DMS 273 (cell line): ENCODE measurements at regions not wholly inside any gene's neighbourhood (a gene's known extent, or its start where the extent isn't known, plus 50 kb on each side); places are given as distances from the start of the nearest gene placed in this dataset.
A peak's percentile ranks its signal among the peaks of the same experiment; 100 is the strongest.

Experiments used
- DNase-seq: peaks from one replicate; lab custom pipeline; 2025; ENCODE audit not compliant: unreplicated experiment; lab: John Stamatoyannopoulos, UW

- no peak for DNase-seq
Observed at GRCh38 chr7:22627136-22627535, 99.9 kb upstream of the IL6 start.

DNA sequence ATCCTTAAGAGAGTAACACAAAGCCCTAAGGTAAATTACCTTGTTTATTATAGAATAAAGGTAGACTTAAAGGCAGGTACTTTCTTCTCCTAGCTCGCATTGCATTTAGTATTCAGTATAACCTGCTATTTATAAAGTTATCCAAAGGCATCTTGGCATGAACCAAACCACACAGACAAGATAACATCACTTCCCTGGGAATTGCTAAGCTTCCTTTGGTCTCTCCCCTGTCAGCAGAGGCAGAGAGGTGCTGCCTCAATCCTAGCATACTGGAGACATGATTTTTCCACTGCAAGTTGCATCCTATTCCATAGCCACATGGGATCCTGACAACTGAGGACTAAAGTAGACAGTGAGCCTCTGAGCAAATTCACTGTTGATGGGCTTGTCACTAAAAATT, 101.7 kb upstream of the IL6 start:
- no peak for DNase-seq

- DNase-seq = no peak
Observed at GRCh38 chr7:22624781-22625180, 102.2 kb upstream of the IL6 start.

DNA sequence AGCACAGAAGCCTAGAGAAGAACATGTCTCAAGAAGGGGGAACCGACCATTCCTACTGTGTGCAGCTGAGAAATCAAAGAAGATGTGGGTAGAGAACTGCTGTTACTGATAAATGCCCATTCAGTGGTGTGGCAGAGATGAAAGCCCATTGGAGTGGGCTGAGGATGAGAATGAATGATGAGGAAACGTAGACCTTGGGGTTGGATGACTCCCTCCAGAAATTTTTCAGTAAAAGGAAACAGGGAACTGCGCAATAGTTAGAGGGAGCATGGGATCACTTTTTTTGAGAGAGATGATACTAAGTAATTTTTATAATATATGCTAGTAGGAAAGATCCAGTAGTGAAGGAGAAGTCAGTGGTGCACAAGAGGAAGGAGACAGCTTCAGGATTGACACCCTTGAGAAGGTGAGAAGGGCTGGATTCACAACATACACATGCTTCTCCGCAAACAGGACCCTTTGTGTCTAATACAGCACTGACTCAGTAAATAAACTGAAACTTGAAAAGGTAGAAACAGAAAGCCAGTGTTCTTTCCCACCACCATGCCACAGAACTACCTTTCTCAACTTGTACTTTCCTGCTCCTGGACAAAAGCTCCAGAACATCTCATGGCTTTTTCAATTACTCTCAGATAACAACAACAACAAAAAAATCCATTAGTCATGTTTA, 104.7 kb upstream of the IL6 start:
- no peak for DNase-seq

GRCh38 chr7:22618528-22618927, 108.5 kb upstream of the IL6 start:
- DNase-seq = no peak

GRCh38 chr7:22617166-22617565, 109.8 kb upstream of the IL6 start:
- DNase-seq = no peak

DNA sequence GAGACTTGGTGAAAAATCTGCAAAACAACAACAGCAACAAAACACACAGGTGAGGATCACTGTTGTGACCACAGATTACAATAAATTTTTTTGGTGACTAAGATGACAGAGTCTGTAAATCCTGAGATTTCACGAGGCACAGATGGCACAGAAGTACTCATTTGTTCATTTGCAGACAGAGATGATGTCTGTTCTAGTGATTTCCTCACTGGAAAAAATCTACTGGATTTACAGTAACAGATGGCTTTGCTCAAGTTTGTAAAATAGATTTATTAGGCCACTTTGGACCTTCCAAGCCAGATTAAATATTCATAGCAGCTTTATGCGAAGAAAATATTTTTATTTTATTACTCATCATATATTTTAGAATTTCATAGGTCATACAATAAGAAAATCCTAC, 113.5 kb upstream of the IL6 start:
- no peak for DNase-seq

GRCh38 chr7:22612776-22613175, 112.8 kb upstream of the STEAP1B start:
- DNase-seq = no peak

DNA sequence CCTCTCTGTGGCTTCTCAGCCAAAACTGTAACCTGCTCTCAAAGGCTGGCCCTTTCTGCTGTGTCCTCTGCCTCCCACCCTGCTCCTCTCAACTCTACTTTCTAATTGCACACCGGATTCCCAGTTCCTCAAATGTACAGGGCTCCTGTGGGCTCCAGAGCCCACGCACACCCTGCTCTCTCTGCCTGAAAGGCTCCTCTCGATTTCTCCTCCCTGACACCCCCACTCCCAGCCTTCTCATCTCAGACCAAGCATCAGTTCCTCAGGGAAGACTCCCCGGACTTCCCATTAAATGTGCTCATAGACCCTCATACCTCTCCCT, 111.7 kb upstream of the STEAP1B start:
- no peak for DNase-seq

- DNase-seq = no peak
Observed at GRCh38 chr7:22610951-22611757, 111.2 kb upstream of the STEAP1B start.

DNA sequence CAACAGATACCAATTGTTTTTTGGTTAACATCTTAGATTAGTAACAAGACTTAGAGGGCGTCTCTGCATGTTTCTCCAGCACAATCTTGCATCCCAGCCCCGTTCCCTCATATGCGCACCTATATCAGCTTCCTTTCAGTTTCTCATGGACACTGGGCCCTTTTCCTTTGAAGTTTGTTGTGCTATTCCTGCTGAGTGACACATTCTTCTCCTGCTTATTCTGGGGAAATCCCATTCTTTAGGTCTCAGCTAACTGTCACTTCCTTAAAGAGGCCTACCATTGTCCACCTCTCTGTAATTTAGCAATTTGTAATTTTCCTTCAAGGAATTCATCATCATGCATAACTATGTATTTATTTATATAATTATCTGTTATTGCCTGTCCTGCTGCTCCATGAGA, 110.3 kb upstream of the STEAP1B start:
- no peak for DNase-seq

- DNase-seq = peak; percentile 49
Observed at GRCh38 chr7:22607180-22607579, 107.2 kb upstream of the STEAP1B start.

- DNase-seq = no peak
Observed at GRCh38 chr7:22604246-22604645, 104.3 kb upstream of the STEAP1B start.

DNA sequence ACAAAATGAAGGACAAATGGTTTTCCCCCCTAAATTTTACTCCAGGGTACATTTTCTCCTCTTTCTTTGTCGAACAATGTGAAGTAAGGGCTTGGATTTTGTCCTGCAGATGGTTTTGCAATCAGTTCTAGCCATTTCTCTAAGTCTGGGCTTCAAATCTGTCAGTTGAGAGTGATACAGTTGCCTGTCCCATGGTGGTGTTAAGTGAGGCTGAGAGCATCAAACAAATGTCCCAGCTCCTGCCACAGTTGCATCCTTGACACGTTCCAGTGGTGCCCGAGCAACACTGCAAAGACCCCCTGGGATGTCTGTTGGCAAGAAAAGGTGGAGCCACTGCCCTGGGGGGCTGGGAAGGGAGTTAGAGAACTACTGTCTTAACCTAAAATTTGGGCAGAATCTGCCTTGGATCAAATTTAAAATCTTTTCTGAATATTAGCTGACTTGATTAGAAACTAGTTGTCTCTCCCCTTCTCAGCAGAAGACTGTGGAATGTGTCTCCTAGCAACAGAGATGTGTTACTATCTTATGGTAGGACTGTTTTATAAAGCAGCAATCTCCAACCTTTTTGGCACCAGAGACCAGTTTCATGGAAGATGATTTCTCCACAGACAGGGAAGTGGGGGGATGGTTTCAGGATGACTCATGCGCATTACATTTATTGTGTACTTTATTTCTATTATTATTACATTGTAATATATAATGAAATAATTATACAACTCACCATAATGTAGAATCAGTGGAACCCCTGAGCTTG, 102.0 kb upstream of the STEAP1B start:
- DNase-seq = peak; percentile 16

DNA sequence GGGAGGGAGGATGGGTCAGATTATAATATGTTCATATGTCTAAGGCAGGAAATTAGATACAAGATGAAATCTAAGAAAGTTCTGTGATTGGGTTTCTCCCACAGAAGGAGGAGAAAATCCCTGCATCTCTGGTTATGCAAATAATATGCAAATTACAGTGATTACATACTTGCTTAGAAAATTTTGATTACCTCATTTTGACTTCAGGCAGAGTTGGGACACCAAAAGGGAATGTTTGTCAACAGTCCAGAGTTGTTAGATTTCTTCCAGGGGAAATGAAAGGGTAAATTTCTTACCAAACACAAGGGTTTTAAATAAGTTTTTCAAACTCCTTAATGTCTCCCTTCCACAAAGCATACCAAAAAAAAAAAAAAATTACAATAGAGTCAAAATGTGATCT, 101.4 kb upstream of the STEAP1B start:
- DNase-seq = no peak

DNA sequence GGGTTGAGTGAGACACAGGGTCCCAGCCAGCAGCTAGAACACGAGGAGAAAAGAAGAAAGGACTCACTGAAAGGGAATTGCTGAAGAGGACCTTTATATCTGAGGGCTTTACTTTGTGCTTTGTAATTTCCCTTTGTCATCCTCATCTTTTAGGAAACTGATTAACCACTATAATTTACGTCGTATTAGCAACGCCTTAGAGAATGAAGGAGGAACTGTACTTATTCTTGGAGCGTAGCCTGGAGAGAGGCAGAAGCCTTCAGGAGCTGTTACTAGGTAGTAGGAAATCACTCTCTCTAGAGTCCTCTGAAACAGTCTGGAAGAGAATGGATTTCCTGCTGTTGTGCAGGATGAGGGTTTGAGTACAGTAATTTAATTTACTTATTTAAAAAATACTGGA, 101.0 kb upstream of the STEAP1B start:
- DNase-seq = no peak

DNA sequence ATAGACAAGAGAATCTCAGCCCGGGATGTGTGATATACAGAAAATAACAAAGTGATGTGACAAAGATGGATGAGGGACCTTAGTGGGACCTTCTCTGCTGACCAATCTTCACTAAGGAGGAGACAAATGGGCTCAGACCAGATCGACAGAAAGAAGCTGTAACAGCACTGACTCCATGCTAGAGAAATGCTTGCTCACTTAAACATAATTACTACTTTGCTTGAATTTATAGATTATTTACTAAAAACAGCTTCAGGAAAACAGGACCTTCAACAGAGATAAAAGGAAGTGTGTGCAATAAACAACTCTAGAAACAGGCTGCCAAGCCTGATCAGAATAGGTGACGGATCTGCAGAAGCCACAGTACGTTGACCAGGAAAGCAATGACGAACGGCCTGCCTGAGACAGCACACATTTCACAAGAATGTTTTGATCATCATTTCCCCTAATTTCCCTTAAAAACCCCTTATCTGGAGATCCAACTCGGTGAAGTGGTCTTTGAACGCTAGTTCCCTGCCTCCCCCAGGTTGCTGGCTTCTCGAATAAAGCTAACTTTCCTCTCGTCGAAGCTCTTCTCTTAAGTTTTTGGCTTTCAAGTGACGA, 98.4 kb upstream of the STEAP1B start:
- DNase-seq = no peak

DNA sequence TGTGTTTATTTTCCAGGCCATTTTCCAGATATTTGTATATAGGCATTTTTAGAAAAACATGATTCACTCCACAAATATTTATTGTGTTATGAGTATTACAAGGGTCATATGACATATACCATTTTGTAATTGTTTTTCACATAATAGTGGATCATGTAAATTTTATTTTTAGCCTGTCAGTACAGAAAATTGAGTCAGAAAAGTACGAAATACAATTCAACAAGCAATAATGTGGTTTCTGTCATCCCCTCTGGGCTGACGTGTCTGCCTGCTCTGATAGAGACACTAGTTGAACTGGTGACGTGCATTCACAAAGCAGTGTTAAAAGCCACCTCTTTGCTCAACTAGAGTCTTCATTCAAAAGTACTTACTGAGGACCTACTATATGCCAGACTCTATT, 97.9 kb upstream of the STEAP1B start:
- no peak for DNase-seq

GRCh38 chr7:22596763-22597400, 96.9 kb upstream of the STEAP1B start:
- no peak for DNase-seq

- no peak for DNase-seq
Observed at GRCh38 chr7:22594020-22594419, 94.0 kb upstream of the STEAP1B start.

- DNase-seq = no peak
Observed at GRCh38 chr7:22591271-22591670, 91.3 kb upstream of the STEAP1B start.
